BE2C (cell line): ENCODE measurements at regions not wholly inside any gene's neighbourhood (a gene's known extent, or its start where the extent isn't known, plus 50 kb on each side); places are given as distances from the start of the nearest gene placed in this dataset.

Source experiments
- DNase-seq: peaks from one replicate; pipeline ENCODE4 v3.0.0-alpha.2; 2020
- H3K27me3 ChIP-seq: fragments of 250-450 bp; sonication (Bioruptor Pico); 2 replicates; pipeline ENCODE4 v1.5.1; 2020; ENCODE audit warnings: mild to moderate bottlenecking
- H3K36me3 ChIP-seq: fragments of 250-450 bp; sonication (Bioruptor Pico); 2 replicates; pipeline ENCODE4 v1.5.1; 2020; ENCODE audit warnings: mild to moderate bottlenecking
- H3K4me1 ChIP-seq: fragments of 250-450 bp; sonication (Bioruptor Pico); 2 replicates; pipeline ENCODE4 v1.5.1; 2020
- H3K4me3 ChIP-seq: 2 replicates; pipeline ENCODE4 v1.5.1; 2011; ENCODE audit warnings: low read depth, low read length
- H3K9me3 ChIP-seq: fragments of 250-450 bp; sonication (Bioruptor Pico); 2 replicates; pipeline ENCODE4 v1.5.1; 2020
- CTCF ChIP-seq: IDR thresholded peaks from 2 replicates; pipeline ENCODE4 v1.5.1; 2012; ENCODE audit warnings: mild to moderate bottlenecking, low read depth, low read length

- Histone ChIP-seq H3K27me3 (no peaks in the 10 kb centered on the region), H3K4me3 (no peak overlapping the region), H3K4me1 (no peaks in the 10 kb centered on the region), H3K9me3 (no peaks in the 10 kb centered on the region), H3K36me3 (no peaks in the 10 kb centered on the region)
- no peak for TF ChIP-seq CTCF
- DNase-seq, result no peak
Observed at GRCh38 chr2:5449867-5450266, 242.3 kb upstream of the SOX11 start.

DNA sequence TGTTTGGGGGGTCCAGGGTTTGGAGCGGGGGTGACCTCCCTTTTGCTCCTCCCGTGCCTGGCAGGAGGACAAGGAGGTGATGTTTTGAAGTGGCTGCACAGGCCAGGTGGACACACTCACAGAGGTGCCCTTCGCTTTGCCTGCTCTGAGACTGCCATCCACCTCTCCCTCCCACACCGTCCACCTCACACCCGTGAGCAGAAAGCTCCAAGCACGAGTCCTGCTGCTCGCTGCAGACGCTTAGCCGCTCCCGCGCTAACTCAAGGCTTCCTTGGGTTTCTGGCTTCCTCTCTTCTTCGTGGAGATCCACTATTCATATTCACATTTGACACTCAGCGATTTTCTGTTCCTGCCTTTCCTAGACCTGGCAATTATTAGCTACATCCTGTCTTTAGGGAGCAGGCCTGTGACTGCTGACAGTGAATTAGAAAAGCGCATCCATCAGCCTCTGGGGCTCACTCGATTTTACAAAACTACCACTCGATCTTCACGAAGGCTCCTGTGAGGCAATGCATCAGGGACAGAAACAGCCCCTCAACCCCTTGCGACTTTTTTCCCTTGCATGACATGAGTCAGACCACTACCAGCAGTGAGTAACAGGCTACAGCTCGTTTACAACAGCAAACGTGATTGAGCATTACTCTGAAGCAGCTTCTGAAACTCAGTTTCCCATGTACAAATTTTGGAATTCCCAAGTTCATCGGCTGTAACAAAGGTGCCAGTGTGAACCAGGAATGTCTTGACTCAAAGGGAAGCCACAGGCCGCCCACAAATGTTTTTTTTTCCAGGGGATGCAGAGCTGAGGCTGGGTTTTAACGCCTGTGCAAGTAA lies 238.7 kb upstream of the SOX11 start:
- H3K4me3 ChIP-seq, result no peak overlapping the region
- no peak for TF ChIP-seq CTCF
- DNase-seq, result no peak
- H3K36me3 ChIP-seq, result no peaks in the 10 kb centered on the region
- no peaks in the 10 kb centered on the region for H3K27me3 ChIP-seq
- H3K9me3 ChIP-seq, result no peaks in the 10 kb centered on the region
- H3K4me1 ChIP-seq, result no peaks in the 10 kb centered on the region

DNA sequence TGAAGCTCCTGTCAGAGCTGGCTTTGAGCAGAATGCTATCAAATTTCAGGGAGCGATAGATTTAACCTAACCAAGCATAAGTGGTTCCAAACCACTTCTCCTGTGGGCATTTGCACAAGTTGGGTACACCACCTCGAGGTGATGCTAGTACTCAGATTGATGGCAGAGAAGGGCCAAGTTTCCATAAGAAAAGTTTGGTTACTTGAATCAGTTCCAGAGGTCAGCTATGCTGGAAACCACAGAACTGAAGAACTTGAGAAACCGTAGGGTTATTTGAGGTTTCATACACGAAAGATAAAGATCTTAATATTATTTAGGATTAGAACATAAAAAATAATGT lies 238.2 kb upstream of the SOX11 start:
- Histone ChIP-seq H3K27me3 (no peaks in the 10 kb centered on the region), H3K4me1 (no peaks in the 10 kb centered on the region), H3K36me3 (no peaks in the 10 kb centered on the region), H3K9me3 (no peaks in the 10 kb centered on the region), H3K4me3 (no peak overlapping the region)
- no peak for TF ChIP-seq CTCF
- DNase-seq, result no peak

DNA sequence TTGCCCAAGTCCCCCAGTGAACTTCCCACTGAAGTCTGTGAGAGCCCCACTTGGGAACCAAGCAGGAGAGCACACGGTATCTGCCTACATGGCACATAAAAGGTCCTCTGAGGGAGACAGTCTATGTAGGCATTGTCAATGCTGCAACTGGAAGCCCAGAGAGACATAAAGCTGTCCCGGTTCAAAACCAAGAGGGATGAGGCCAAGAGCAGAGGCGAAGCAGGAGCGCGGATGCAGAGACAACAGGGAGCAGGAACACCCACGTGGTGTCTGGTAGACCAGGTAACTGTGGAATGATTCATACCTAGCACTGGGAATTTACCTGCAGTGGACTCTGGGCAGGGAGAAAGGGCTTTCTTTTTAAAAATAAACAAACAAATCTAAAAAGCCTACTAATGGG lies 233.1 kb upstream of the SOX11 start:
- no peak for TF ChIP-seq CTCF
- Histone ChIP-seq H3K4me3 (no peak overlapping the region), H3K4me1 (no peaks in the 10 kb centered on the region), H3K36me3 (no peaks in the 10 kb centered on the region), H3K9me3 (no peaks in the 10 kb centered on the region; the same call in 1 of the 2 replicates), H3K27me3 (no peaks in the 10 kb centered on the region)
- DNase-seq, result no peak

DNA sequence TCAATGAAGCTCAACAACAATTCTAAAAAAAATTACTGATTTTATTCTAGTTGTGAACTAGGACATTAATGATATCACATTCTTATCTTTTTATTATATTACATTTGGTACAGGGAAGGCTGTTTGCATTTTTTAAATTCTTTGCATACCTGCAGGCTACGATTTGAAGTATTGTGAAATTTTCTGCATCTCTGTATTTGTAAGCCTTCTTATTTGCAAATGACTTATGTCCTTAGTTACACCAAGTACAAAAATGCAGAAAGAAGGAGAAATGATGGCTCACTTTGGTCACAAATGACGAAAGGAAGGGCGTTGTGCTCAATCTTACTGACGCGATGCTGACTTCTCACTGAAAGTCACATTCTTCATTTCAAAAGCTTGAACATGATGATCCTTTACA lies 227.5 kb upstream of the SOX11 start:
- TF ChIP-seq CTCF, result no peak
- Histone ChIP-seq H3K9me3 (no peaks in the 10 kb centered on the region; the same call in 1 of the 2 replicates), H3K4me3 (no peak overlapping the region), H3K4me1 (no peaks in the 10 kb centered on the region), H3K36me3 (no peaks in the 10 kb centered on the region), H3K27me3 (no peaks in the 10 kb centered on the region)
- no peak for DNase-seq

- no peaks in the 10 kb centered on the region for H3K4me1 ChIP-seq
- TF ChIP-seq CTCF, result no peak
- no peaks in the 10 kb centered on the region for H3K27me3 ChIP-seq
Observed at GRCh38 chr2:5465859-5466258, 226.3 kb upstream of the SOX11 start.

More at GRCh38 chr2:5465859-5466258, 226.3 kb upstream of the SOX11 start:
- no peaks in the 10 kb centered on the region for H3K36me3 ChIP-seq
- no peaks in the 10 kb centered on the region; the same call in 1 of the 2 replicates for H3K9me3 ChIP-seq
- DNase-seq, result no peak
- no peak overlapping the region for H3K4me3 ChIP-seq
